ENCODE measurements at regions not wholly inside any gene's neighbourhood (a gene's known extent, or its start where the extent isn't known, plus 50 kb on each side); places are given as distances from the start of the nearest gene placed in this dataset.
"Not testable (repeated sequence)": the region's sequence is repeated elsewhere in the genome, so short reads cannot be mapped to it uniquely, and the experiment has no call there.

- no peaks in the 10 kb centered on the region for H3K36me3 ChIP-seq
- intact Hi-C loops (cut with DNase I): no loop called here
- DNase-seq (ENCODE audit: low spot score in 2 of 2): no peak
- H3K27me3 ChIP-seq: no peaks in the 10 kb centered on the region
- no peaks in the 10 kb centered on the region for H3K9me3 ChIP-seq
- TF ChIP-seq CTCF (IDR thresholded peaks at IDR 0.05): no peak
- H3K4me1 ChIP-seq: peaks cover 0 to 3% of the 10 kb centered on the region in 2 donors
- H3K4me3 ChIP-seq: no peak overlapping the region
- H3K27ac ChIP-seq: no peak overlapping the region
These were observed 93.6 kb upstream of the PTPN13 start for GRCh38 chr4:86500527-86500926.

- no peak for TF ChIP-seq CTCF (IDR thresholded peaks at IDR 0.05)
- no peak overlapping the region for H3K4me3 ChIP-seq
- H3K4me1 ChIP-seq: no peaks in the 10 kb centered on the region
- H3K9me3 ChIP-seq: no peaks in the 10 kb centered on the region
- no peak for DNase-seq (ENCODE audit: low spot score in 2 of 2)
- no peak overlapping the region for H3K27ac ChIP-seq
- intact Hi-C loops (cut with DNase I): no loop called here
- no peaks in the 10 kb centered on the region for H3K27me3 ChIP-seq
- H3K36me3 ChIP-seq: no peaks in the 10 kb centered on the region
These were observed 92.0 kb upstream of the PTPN13 start for GRCh38 chr4:86502081-86502480.

GRCh38 chr4:86506591-86506990 lies 87.5 kb upstream of the PTPN13 start:
- Histone ChIP-seq H3K27me3 (no peaks in the 10 kb centered on the region), H3K4me1 (peaks cover 4 to 5% of the 10 kb centered on the region in 2 donors), H3K9me3 (no peaks in the 10 kb centered on the region), H3K36me3 (no peaks in the 10 kb centered on the region), H3K4me3 (no peak overlapping the region), H3K27ac (no peak overlapping the region)
- no peak for TF ChIP-seq CTCF (IDR thresholded peaks at IDR 0.05)
- intact Hi-C loops (cut with DNase I): no loop called here
- DNase-seq (ENCODE audit: low spot score in 2 of 2): no peak

GRCh38 chr4:86508436-86508835 lies 85.7 kb upstream of the PTPN13 start:
- Histone ChIP-seq H3K4me1 (peaks cover 4 to 5% of the 10 kb centered on the region in 2 donors), H3K9me3 (no peaks in the 10 kb centered on the region), H3K27ac (no peak overlapping the region), H3K4me3 (peak overlapping the region; percentile 18 to 40), H3K27me3 (no peaks in the 10 kb centered on the region), H3K36me3 (no peaks in the 10 kb centered on the region)
- intact Hi-C loops (cut with DNase I): no loop called here
- DNase-seq (ENCODE audit: low spot score in 2 of 2): no peak
- no peak for TF ChIP-seq CTCF (IDR thresholded peaks at IDR 0.05)

GRCh38 chr4:86511590-86511989 lies 82.5 kb upstream of the PTPN13 start:
- Histone ChIP-seq H3K9me3 (peaks cover 0 to 7% of the 10 kb centered on the region in 2 donors), H3K4me1 (peaks cover 4 to 5% of the 10 kb centered on the region in 2 donors), H3K27me3 (no peaks in the 10 kb centered on the region), H3K36me3 (no peaks in the 10 kb centered on the region), H3K27ac (no peak overlapping the region), H3K4me3 (no peak overlapping the region)
- DNase-seq (ENCODE audit: low spot score in 2 of 2): no peak
- no peak for TF ChIP-seq CTCF (IDR thresholded peaks at IDR 0.05)
- intact Hi-C loops (cut with DNase I): no loop called here

DNA sequence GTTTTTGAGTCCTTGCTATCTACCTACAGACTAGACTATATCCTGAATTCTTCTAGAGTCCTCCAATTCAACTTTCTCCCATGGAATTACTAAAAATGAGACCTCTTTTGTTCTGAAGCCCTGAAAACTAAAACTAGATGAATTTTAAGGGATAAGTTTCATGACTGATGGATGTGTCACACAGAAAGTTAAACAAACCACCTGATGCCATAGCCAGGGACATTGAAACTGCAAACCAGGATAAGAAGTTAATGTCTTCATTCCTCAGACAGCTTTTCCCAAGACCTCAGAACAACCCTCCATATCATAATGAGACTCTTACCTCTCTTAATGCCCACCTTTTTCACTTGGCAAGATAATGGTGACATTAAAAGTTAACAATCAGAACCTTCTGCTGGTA lies 81.5 kb upstream of the PTPN13 start:
- no peak overlapping the region for H3K27ac ChIP-seq
- peaks cover 0 to 7% of the 10 kb centered on the region in 2 donors for H3K9me3 ChIP-seq
- H3K4me3 ChIP-seq: no peak overlapping the region
- intact Hi-C loops (cut with DNase I): no loop called here
- no peaks in the 10 kb centered on the region for H3K27me3 ChIP-seq
- no peaks in the 10 kb centered on the region for H3K36me3 ChIP-seq
- no peak for TF ChIP-seq CTCF (IDR thresholded peaks at IDR 0.05)
- DNase-seq (ENCODE audit: low spot score in 2 of 2): no peak
- H3K4me1 ChIP-seq: peaks cover 4 to 5% of the 10 kb centered on the region in 2 donors

DNA sequence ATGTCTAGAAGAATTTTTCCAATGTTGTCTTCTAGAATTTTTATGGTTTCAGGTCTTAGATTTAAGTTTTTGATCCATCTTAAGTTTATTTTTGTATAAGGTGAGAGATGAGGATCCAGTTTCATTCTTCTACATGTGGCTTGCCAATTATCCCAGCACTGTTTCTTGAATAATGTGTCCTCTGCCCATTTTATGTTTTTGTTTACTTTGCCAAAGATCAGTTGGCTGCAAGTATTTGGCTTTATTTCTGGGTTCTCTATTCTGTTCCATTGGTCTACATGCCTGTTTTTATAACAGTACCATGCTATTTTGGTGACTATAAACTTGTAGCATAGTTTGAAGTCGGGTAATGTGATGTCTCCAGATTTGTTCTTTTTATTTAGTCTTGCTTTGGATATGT lies 78.2 kb upstream of the PTPN13 start:
- H3K4me1 ChIP-seq, H3K27me3 ChIP-seq: not testable (repeated sequence)

More for the DNA sequence above, 78.2 kb upstream of the PTPN13 start:
- H3K27ac ChIP-seq; H3K4me3 ChIP-seq; DNase-seq (ENCODE audit: low spot score in 2 of 2); H3K36me3 ChIP-seq; intact Hi-C loops (cut with DNase I): not testable (repeated sequence)
- H3K9me3 ChIP-seq: peaks cover 0 to 23% of the 10 kb centered on the region in 2 donors
